Activated naive CD8-positive, alpha-beta T cell treated with anti-CD3 and anti-CD28 coated beads for 36 hours (primary cell): ENCODE measurements at regions not wholly inside any gene's neighbourhood (a gene's known extent, or its start where the extent isn't known, plus 50 kb on each side); places are given as distances from the start of the nearest gene placed in this dataset.

Experiments used
- DNase-seq: peaks from one replicate; pipeline ENCODE4 v3.0.0; 2021
- H3K27ac Mint-ChIP-seq: one replicate; pipeline ENCODE4 v1.8.0; 2022; ENCODE audit warnings: mild to moderate bottlenecking, moderate library complexity, mixed read lengths
- H3K27me3 Mint-ChIP-seq: one replicate; pipeline ENCODE4 v1.8.0; 2022; ENCODE audit warnings: mild to moderate bottlenecking, mixed read lengths
- H3K36me3 Mint-ChIP-seq: one replicate; pipeline ENCODE4 v1.8.0; 2021; ENCODE audit warnings: mild to moderate bottlenecking, mixed read lengths
- H3K4me1 Mint-ChIP-seq: one replicate; pipeline ENCODE4 v1.8.0; 2021; ENCODE audit warnings: mixed read lengths
- H3K4me3 Mint-ChIP-seq: one replicate; pipeline ENCODE4 v1.8.0; 2022; ENCODE audit warnings: mild to moderate bottlenecking, moderate library complexity, mixed read lengths
- H3K9me3 Mint-ChIP-seq: one replicate; pipeline ENCODE4 v1.8.0; 2022; ENCODE audit warnings: mixed read lengths

GRCh38 chr16:85338989-85339685 lies 226.9 kb upstream of the CIBAR2 start:
- Mint-ChIP-seq H3K4me1 (peaks cover 12% of the 10 kb centered on the region), H3K4me3 (no peak overlapping the region), H3K27me3 (no peaks in the 10 kb centered on the region), H3K27ac (no peak overlapping the region), H3K9me3 (no peaks in the 10 kb centered on the region), H3K36me3 (no peaks in the 10 kb centered on the region)
- no peak for DNase-seq

DNA sequence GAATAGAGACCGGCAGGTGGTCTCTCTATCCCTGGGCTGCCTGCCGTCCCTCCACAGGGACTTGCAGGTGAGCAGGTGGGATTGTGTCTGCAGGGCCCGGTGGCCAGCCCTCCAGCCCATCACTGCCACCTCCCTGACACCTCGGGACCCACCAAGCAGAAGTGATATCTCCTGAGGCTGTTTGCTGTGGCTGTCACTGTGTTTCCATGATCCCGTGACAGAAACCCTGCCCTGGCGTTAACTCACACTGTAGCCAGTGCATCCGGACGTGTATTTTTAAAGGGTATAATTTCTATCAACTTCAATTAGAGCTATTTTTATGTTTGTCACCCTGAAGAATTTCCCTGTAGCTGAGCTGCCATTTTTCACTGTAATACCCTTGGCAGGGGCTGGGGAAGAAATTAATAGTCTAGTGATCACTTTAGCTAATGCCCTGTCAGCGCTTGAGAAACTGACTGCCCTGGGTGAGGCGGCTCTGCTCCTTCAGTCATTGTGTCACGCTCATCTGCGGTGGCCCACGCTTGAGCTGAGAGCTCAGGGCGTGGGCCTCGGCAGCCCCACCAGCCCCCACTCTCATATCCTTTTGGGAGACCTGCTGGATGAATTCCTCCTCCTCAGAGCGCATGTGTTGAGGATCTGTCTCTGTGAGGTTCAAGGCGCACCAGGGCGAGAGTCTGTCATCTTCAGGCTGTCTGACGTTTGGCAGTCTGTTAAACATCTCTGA lies 229.9 kb upstream of the CIBAR2 start:
- Mint-ChIP-seq H3K36me3 (no peaks in the 10 kb centered on the region), H3K4me1 (no peaks in the 10 kb centered on the region), H3K4me3 (no peak overlapping the region), H3K27ac (no peak overlapping the region), H3K27me3 (no peaks in the 10 kb centered on the region), H3K9me3 (no peaks in the 10 kb centered on the region)
- no peak for DNase-seq

DNA sequence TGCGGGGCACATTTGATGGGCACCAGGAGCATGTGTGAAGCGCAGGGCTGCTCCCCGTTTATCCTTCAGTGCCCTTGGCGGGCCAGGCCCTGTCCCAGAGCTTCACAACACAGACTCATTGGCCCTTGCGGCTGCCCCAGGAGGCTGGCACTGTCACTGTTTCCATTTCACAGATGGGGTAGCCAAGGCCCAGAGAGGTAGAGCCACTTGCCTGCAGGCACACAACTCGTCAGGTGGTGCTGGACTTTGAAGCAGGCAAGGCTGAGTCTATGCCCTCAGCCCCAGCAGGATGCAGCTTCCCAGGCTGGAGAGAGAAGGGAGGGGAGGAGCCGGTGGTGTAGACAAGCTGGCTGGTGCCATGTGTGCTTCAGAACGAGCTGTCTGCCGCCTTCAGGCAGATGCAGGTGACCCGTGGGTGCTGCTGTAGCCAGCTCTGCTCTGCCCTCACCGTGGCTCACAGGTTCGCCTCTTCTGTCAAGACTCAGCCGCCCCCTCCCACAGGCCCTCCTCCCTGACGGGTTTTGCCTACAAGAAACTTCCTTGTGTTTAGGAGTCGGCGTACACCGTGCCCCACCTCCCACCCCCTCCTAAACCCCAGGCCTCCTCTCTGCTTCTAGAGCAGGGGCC lies 232.3 kb upstream of the CIBAR2 start:
- no peak overlapping the region for H3K4me3 Mint-ChIP-seq
- H3K27ac Mint-ChIP-seq, result no peak overlapping the region
- H3K4me1 Mint-ChIP-seq, result no peaks in the 10 kb centered on the region
- DNase-seq, result no peak
- no peaks in the 10 kb centered on the region for H3K9me3 Mint-ChIP-seq
- no peaks in the 10 kb centered on the region for H3K36me3 Mint-ChIP-seq
- H3K27me3 Mint-ChIP-seq, result no peaks in the 10 kb centered on the region

- Mint-ChIP-seq H3K27me3 (no peaks in the 10 kb centered on the region), H3K9me3 (no peaks in the 10 kb centered on the region), H3K36me3 (no peaks in the 10 kb centered on the region), H3K4me3 (no peak overlapping the region), H3K4me1 (no peaks in the 10 kb centered on the region), H3K27ac (no peak overlapping the region)
- no peak for DNase-seq
Measured at GRCh38 chr16:85345129-85345639, 232.9 kb upstream of the CIBAR2 start.

- no peak overlapping the region for H3K4me3 Mint-ChIP-seq
- no peaks in the 10 kb centered on the region for H3K9me3 Mint-ChIP-seq
- H3K27me3 Mint-ChIP-seq, result no peaks in the 10 kb centered on the region
- H3K4me1 Mint-ChIP-seq, result no peaks in the 10 kb centered on the region
- H3K27ac Mint-ChIP-seq, result no peak overlapping the region
- no peak for DNase-seq
- H3K36me3 Mint-ChIP-seq, result no peaks in the 10 kb centered on the region
Measured at GRCh38 chr16:85346404-85347212, 234.3 kb upstream of the CIBAR2 start.

GRCh38 chr16:85347213-85347591 lies 234.9 kb upstream of the CIBAR2 start:
- Mint-ChIP-seq H3K4me1 (no peaks in the 10 kb centered on the region), H3K9me3 (no peaks in the 10 kb centered on the region), H3K27me3 (no peaks in the 10 kb centered on the region), H3K4me3 (no peak overlapping the region), H3K36me3 (no peaks in the 10 kb centered on the region), H3K27ac (no peak overlapping the region)
- no peak for DNase-seq

- Mint-ChIP-seq H3K27me3 (no peaks in the 10 kb centered on the region), H3K9me3 (no peaks in the 10 kb centered on the region), H3K4me3 (no peak overlapping the region), H3K4me1 (no peaks in the 10 kb centered on the region), H3K27ac (no peak overlapping the region), H3K36me3 (no peaks in the 10 kb centered on the region)
- no peak for DNase-seq
Measured at GRCh38 chr16:85348065-85348840, 236.0 kb upstream of the CIBAR2 start.

DNA sequence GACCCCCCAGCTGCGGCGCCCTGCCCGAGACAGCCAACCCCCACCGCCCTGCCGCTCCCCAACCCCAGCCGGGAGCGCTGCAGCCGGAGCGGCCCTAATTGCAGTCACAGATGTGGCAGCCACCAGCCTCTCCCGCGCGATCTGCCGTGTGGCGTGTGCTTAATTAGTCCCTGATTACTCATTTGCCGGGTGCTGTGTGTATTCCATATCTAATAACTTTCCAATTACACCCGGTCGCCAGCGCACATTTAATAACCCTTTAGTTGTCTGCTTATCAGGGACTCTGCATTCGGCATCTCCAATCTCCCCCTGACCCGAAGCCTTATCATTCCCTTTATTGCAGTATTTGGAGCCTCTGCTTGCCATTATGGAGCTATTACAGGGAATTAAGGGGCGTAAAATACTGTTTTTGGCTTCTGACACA lies 236.7 kb upstream of the CIBAR2 start:
- DNase-seq, result no peak
- peaks cover under 1% of the 10 kb centered on the region for H3K27me3 Mint-ChIP-seq
- H3K4me3 Mint-ChIP-seq, result no peak overlapping the region
- no peaks in the 10 kb centered on the region for H3K36me3 Mint-ChIP-seq
- H3K9me3 Mint-ChIP-seq, result no peaks in the 10 kb centered on the region
- H3K27ac Mint-ChIP-seq, result no peak overlapping the region
- H3K4me1 Mint-ChIP-seq, result no peaks in the 10 kb centered on the region

GRCh38 chr16:85349365-85350145 lies 237.3 kb upstream of the CIBAR2 start:
- Mint-ChIP-seq H3K36me3 (no peaks in the 10 kb centered on the region), H3K4me3 (no peak overlapping the region), H3K4me1 (no peaks in the 10 kb centered on the region), H3K27me3 (peaks cover 3% of the 10 kb centered on the region), H3K9me3 (no peaks in the 10 kb centered on the region), H3K27ac (no peak overlapping the region)
- DNase-seq, result no peak

GRCh38 chr16:85350146-85350728 lies 238.0 kb upstream of the CIBAR2 start:
- Mint-ChIP-seq H3K36me3 (no peaks in the 10 kb centered on the region), H3K4me3 (no peak overlapping the region), H3K27ac (no peak overlapping the region), H3K9me3 (no peaks in the 10 kb centered on the region), H3K27me3 (peaks cover 3% of the 10 kb centered on the region), H3K4me1 (no peaks in the 10 kb centered on the region)
- DNase-seq, result no peak

GRCh38 chr16:85350973-85351372 lies 238.7 kb upstream of the CIBAR2 start:
- H3K36me3 Mint-ChIP-seq, result no peaks in the 10 kb centered on the region

GRCh38 chr16:85353013-85353412 lies 240.7 kb upstream of the CIBAR2 start:
- no peak for DNase-seq
- Mint-ChIP-seq H3K4me1 (no peaks in the 10 kb centered on the region), H3K9me3 (no peaks in the 10 kb centered on the region), H3K27me3 (peaks cover 3% of the 10 kb centered on the region), H3K4me3 (no peak overlapping the region), H3K27ac (no peak overlapping the region), H3K36me3 (no peaks in the 10 kb centered on the region)

More at GRCh38 chr16:85350973-85351372, 238.7 kb upstream of the CIBAR2 start:
- Mint-ChIP-seq H3K27ac (no peak overlapping the region), H3K4me1 (no peaks in the 10 kb centered on the region), H3K27me3 (peaks cover 3% of the 10 kb centered on the region), H3K4me3 (no peak overlapping the region), H3K9me3 (no peaks in the 10 kb centered on the region)
- no peak for DNase-seq

- Mint-ChIP-seq H3K36me3 (no peaks in the 10 kb centered on the region), H3K9me3 (no peaks in the 10 kb centered on the region), H3K27me3 (peaks cover 3% of the 10 kb centered on the region), H3K27ac (no peak overlapping the region), H3K4me1 (no peaks in the 10 kb centered on the region), H3K4me3 (no peak overlapping the region)
- no peak for DNase-seq
Measured at GRCh38 chr16:85353839-85354685, 241.8 kb upstream of the CIBAR2 start.
